Upper lobe of right lung (tissue), 1 donor: ENCODE measurements at regions not wholly inside any gene's neighbourhood (a gene's known extent, or its start where the extent isn't known, plus 50 kb on each side); places are given as distances from the start of the nearest gene placed in this dataset.

Experiments
- ATAC-seq: fragments of 200-7000 bp; cut with Tn5 transposase; one replicate; pipeline ENCODE4 v1.9.1; 2020; ENCODE audit warnings: mild to moderate bottlenecking, moderate library complexity
- DNase-seq: peaks from one replicate; pipeline ENCODE4 v3.0.0-alpha.2; 2020
- H3K27ac ChIP-seq: fragments of 200-600 bp; one replicate; pipeline ENCODE4 v1.8.0; 2022
- H3K27me3 ChIP-seq: fragments of 200-600 bp; one replicate; pipeline ENCODE4 v1.8.0; 2022; ENCODE audit warnings: mild to moderate bottlenecking
- H3K36me3 ChIP-seq: fragments of 200-600 bp; one replicate; pipeline ENCODE4 v1.8.0; 2022
- H3K4me1 ChIP-seq: fragments of 200-600 bp; one replicate; pipeline ENCODE4 v1.8.0; 2022
- H3K4me3 ChIP-seq: fragments of 200-600 bp; one replicate; pipeline ENCODE4 v1.8.0; 2022; ENCODE audit warnings: mild to moderate bottlenecking
- H3K9me3 ChIP-seq: fragments of 200-600 bp; one replicate; pipeline ENCODE4 v1.8.0; 2022
- CTCF ChIP-seq: fragments of 200-600 bp; IDR thresholded peaks from one replicate; pipeline ENCODE4 v1.8.0; 2022; ENCODE audit warnings: antibody characterized with exemption
- intact Hi-C: fragments of 100-400 bp; cut with DNase I; formaldehyde crosslinking; loops from one replicate; pipeline ENCODE4 v1.11.0; 2022
- donor health status: DM: no; HTN: yes; CAD: no; lungs with severe emphysema.

- no peaks in the 10 kb centered on the region for H3K27me3 ChIP-seq
Observed at GRCh38 chr5:63596254-63596653, 366.0 kb downstream of the HTR1A start.

GRCh38 chr5:63573380-63573779 lies 388.9 kb downstream of the HTR1A start:
- Histone ChIP-seq H3K36me3 (no peaks in the 10 kb centered on the region), H3K4me1 (no peaks in the 10 kb centered on the region), H3K4me3 (no peak overlapping the region), H3K27ac (no peak overlapping the region), H3K27me3 (no peaks in the 10 kb centered on the region), H3K9me3 (no peaks in the 10 kb centered on the region)
- no peak for ATAC-seq
- intact Hi-C loops = no loop called here
- no peak for DNase-seq
- no peak for TF ChIP-seq CTCF

More at GRCh38 chr5:63596254-63596653, 366.0 kb downstream of the HTR1A start:
- no peak for DNase-seq
- Histone ChIP-seq H3K4me1 (no peaks in the 10 kb centered on the region), H3K9me3 (peaks cover 6% of the 10 kb centered on the region), H3K36me3 (no peaks in the 10 kb centered on the region), H3K27ac (no peak overlapping the region), H3K4me3 (no peak overlapping the region)
- no peak for TF ChIP-seq CTCF
- intact Hi-C loops = no loop called here
- ATAC-seq = no peak

GRCh38 chr5:63572740-63573139 lies 389.5 kb downstream of the HTR1A start:
- ATAC-seq = no peak

GRCh38 chr5:63570752-63571151 lies 391.5 kb downstream of the HTR1A start:
- no peaks in the 10 kb centered on the region for H3K27me3 ChIP-seq
- intact Hi-C loops = no loop called here
- no peaks in the 10 kb centered on the region for H3K9me3 ChIP-seq
- no peaks in the 10 kb centered on the region for H3K4me1 ChIP-seq
- no peaks in the 10 kb centered on the region for H3K36me3 ChIP-seq
- no peak for TF ChIP-seq CTCF
- no peak overlapping the region for H3K4me3 ChIP-seq
- H3K27ac ChIP-seq = no peak overlapping the region
- ATAC-seq (no peak), DNase-seq (no peak)

More at GRCh38 chr5:63572740-63573139, 389.5 kb downstream of the HTR1A start:
- Histone ChIP-seq H3K27ac (no peak overlapping the region), H3K27me3 (no peaks in the 10 kb centered on the region), H3K4me3 (no peak overlapping the region), H3K36me3 (no peaks in the 10 kb centered on the region), H3K4me1 (no peaks in the 10 kb centered on the region), H3K9me3 (no peaks in the 10 kb centered on the region)
- DNase-seq = no peak
- intact Hi-C loops = no loop called here
- TF ChIP-seq CTCF = no peak

- Histone ChIP-seq H3K9me3 (no peaks in the 10 kb centered on the region), H3K4me1 (no peaks in the 10 kb centered on the region), H3K4me3 (no peak overlapping the region), H3K27ac (no peak overlapping the region), H3K27me3 (no peaks in the 10 kb centered on the region), H3K36me3 (no peaks in the 10 kb centered on the region)
- no peak for DNase-seq
- ATAC-seq = no peak
- no peak for TF ChIP-seq CTCF
- intact Hi-C loops = no loop called here
Observed at GRCh38 chr5:63564789-63565188, 397.5 kb downstream of the HTR1A start.
